Stimulated activated CD4-positive, alpha-beta T cell treated with anti-CD3 and anti-CD28 coated beads, Interleukin-12 subunit alpha, Interleukin-12 subunit beta, amount 100 ng/mL, for 48 hours (primary cell): ENCODE measurements at regions not wholly inside any gene's neighbourhood (a gene's known extent, or its start where the extent isn't known, plus 50 kb on each side); places are given as distances from the start of the nearest gene placed in this dataset.
"Not testable (repeated sequence)": the region's sequence is repeated elsewhere in the genome, so short reads cannot be mapped to it uniquely, and the experiment has no call there.

Experiments used
- DNase-seq, 3 donors: peaks; one replicate each; pipeline ENCODE4 v3.0.0-alpha.2; 2020; ENCODE audit warnings: low read depth in 2 of 3, low spot score in 1 of 3

GRCh38 chr12:116687888-116688287 lies 50.0 kb downstream of the SPRING1 start:
- peak in 2 of 3 donors; percentile 21 to 26 for DNase-seq

- no peak for DNase-seq
Observed at GRCh38 chr12:116684891-116685290, 53.0 kb downstream of the SPRING1 start.

GRCh38 chr12:116677202-116677661 lies 60.6 kb downstream of the SPRING1 start:
- DNase-seq: no peak

DNA sequence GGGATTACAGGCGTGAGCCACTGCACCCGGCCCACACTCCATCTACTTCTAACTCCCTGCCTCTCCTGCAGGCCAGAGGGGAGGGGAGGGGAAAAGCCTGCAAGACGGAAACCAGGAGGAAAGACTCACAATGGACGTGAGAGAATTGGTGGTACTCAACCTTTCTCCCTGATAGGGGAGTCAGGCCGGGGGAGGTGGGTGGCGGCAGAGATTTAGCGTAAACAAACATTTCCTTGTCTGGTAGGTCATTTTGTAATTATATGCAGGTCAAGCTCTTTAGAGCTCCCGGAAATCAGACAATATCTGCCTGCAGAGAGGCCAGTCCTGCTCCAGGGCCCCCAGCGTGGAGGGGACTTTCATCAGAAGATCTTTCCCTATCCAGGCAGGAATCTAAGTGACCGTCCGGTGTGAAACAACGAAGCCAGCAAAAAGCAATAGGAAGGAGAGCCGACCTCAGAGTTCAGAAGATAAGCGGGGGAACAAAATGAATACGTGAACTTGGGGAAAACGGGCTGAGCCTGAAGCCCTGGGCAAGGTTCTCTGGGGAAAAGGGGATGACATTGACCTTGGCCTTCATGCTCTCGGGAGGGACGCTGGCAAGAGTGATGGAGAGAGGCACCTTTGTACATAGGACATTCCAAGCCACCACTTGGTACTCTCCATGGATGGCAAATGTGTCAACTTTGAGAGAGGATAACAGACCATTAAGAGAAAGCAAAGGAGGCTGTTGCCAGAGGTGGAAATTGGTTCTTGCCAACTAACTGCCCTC lies 62.3 kb downstream of the SPRING1 start:
- no peak for DNase-seq

DNA sequence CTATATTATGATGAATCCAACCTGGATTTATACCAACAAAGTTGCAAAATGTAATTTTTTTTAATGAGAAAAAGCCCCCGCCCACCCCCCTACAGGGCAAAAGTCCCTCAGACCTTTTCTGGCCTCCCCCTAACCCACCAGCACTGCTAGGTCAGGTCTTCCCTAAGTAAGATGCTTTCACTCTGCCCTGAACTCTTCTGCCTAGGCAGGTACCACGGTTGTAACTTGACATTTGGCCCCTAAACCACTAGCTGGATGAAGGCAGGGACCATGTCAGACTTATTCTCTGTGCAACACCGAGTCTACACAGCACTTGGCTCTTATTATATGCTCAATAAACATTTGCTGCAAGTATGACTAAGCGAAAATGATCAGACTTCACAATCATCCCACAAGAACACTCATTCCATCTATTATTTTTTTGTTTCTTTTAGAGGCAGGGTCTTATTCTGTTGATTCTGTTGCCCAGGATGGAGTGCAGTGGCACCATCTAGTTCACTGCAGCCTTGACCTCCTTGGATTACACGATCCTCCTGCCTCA lies 63.2 kb downstream of the SPRING1 start:
- no peak for DNase-seq

DNA sequence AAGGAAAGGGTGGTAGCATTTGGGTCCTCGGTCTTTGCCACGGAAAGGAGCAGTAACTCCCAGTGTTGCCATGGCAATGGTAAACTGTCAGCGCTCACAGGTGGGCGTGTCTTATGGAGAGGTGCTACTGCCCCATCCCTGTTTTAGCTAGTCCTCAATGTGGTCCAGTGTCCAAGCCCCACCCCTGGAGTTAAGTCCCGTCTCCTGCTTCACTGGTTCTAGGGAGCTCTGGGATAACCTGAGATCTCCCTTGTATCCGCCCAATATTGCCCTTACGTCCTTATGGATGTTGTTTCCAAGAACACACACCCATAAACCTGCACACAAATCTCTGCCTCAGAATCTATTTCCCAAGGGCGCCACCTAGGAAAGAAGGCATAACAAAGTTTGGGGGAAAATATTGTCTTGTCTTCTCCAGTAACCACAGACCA lies 64.2 kb downstream of the SPRING1 start:
- DNase-seq: no peak

DNA sequence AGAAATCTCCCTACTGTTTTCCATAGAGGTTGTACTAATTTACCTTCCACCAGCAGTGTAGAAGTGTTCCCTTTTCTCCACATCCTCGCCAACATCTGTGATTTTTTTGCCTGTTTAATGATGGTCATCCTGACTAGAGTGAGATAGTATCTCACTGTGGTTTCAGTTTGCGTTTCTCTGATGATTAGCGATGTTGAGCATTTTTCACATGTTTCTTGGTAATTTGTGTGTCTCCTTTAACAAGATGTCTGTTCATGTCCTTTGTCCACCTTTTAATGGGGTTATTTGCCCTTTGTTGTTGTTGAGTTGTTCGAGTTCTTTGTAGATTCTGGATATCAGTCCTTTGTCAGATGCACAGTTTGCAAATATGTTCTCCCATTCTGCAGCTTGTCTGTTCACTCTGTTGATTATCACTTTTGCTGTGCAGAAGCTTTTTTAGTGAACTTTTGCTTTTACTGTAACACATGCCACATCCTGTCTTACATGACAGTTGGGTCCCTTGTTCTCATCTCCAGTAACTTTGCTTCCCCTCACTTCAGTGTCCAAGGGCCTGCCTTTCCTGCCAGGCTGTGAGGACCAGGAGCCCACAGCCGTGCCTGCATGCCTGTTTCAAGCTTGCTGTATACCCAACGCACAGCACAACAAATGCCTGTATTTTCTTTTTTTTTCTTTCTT lies 64.9 kb downstream of the SPRING1 start:
- DNase-seq: no peak

- DNase-seq: no peak
Observed at GRCh38 chr12:116672010-116672409, 65.9 kb downstream of the SPRING1 start.

DNA sequence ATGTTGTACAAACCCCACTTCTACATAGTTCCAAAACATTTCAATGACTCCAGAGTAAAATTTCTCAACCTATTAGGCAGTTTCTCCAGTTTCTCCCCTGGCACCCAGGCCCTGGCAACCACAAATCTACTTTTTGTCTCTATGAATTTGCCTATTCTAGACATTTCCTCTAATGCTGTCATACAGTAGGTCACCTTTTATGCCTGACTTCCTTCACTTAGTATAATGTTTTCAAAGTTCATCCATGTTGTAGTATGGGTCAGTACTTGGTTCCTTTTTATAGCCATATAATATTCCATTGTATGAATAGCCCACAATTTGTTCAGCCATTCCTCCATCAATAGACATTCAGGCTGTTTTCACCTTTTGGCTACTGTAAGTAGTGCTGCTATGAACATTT lies 67.0 kb downstream of the SPRING1 start:
- DNase-seq: no peak

DNA sequence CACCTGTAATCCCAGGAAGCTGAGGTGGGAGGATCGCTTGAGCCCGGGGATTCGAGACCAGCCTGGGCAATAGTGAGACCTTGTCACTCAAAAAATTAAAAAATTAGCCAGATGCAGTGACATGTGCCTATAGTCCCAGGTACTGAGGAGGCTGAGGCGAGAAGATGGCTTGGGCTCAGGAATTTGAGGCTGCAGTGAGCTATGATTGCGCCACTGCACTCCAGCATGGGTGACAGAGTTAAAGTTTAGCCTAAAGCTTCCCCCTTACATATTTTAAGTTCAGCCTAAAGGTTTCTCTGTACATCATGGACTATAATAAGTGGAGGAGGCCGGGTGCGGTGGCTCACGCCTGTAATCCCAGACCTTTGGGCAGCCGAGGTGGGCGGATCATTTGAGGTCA lies 70.1 kb downstream of the SPRING1 start:
- DNase-seq: no peak

DNA sequence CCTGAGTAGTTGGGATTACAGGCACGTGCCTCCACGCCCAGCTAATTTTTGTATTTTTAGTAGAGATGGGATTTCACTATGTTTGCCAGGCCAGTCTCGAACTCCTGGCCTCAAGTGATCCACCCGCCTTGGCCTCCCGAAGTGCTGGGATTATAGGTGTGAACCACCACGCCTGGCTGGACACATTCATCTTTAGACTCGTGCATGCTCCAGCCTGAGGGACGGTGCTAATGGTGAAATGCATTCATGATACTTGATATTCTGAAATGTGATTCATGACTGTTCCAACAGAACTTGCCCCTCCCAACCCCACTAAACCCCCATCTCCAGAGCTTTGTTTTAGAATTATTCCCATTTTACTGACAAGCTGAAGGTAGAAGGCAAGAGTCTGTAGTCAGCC lies 71.0 kb downstream of the SPRING1 start:
- not testable (repeated sequence) for DNase-seq

DNA sequence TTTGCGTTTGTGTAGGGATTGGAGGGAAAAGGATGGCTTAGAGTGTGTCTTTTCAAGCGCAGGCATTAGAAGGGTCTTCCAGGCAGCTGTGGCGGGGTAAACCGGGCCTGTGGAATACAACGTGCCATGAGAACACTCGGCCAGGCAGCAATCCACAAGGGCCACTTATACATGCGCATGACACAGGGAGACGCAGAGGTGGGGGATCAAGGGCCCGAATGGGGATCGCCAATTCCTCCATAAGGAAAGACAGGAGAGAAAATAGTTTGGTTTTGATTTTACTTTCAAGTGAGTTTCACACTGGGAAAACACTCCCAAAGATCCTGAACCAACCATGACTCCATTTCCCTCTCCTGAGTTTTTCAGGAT lies 71.6 kb downstream of the SPRING1 start:
- no peak for DNase-seq

DNA sequence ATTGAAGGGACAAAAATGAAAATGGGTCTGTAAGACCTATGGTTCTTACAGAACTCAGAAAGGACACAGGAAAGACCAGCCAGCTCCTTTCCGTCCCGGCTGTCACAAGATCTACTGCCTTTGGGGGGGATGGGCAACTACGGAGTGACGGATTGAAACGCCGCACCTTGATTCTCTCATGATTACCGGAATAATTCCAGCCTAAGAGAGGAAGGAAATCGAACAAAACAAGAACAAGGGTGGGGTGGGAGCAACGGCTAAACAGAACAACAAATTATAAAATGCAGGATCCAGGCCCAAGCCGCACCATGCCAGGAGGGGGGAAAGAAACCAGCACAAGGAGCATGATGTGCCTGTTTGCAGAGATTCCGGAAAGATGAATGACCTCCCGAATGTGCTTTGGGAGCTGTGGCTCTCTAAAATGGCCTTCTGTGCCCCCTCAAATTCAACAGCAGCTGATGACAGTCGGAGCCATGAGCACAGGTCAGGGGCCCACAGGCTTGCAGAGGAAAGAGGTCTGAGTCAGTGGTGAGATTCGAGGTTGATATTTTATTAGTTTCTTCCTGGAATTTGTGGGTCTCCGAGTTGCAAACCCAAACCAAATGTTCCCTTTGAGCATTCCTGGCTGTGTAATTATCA lies 72.1 kb downstream of the SPRING1 start:
- no peak for DNase-seq

DNA sequence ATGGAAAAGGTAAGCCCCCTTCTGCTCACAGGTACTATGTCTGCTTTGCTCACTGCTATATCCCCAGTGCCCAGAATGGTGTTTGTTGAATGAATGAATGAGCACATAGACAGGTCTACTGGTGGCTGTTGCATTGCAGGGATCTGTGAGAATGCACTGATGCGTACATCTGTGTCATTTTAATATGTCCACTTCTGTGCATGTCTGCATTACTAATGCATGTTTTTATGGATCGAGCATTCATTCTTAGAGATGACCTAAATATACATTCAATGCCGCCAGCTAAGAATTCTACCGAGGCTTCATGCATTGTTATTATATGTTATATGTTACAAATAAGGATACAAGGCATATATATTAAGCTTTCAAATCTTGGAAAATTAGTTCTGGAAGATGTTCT lies 73.8 kb downstream of the SPRING1 start:
- no peak for DNase-seq

GRCh38 chr12:116662612-116663144 lies 75.2 kb downstream of the SPRING1 start:
- no peak for DNase-seq

- DNase-seq: no peak
Observed at GRCh38 chr12:116661341-116661740, 76.5 kb downstream of the SPRING1 start.

- not testable (repeated sequence) for DNase-seq
Observed at GRCh38 chr12:116660740-116661139, 77.1 kb downstream of the SPRING1 start.

DNA sequence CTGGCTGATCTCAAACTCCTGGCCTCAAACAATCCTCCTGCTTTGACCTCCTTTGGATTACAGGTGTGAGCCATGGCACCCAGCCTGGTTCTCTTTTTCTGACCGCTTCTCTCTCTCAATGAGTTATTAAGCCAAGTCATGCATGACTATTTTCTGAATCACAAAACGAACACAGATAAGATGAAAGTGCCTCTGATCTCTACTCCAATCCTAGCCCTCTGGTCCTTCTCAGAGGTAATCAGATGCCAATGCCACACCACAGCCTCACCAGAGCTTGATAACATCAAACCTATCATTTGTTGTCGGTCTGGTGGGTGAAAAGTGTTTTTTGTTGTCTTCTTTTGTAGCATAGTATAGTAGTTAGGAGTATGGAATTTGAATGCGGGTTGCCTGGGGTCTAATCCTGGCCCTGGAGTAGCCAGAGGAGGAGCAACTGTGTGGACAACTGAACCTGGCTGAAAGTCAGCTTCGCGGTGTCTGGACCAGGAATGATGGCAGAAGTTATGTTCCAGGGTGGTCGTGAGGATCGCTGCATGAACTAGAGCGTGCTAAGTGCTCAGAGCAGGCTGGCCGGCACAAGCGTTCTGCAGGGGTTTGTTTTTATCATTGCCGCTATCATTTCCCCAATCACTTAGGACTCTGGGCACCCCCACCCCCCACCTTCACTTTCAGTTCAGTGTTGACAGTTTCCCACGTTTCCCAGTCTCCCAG lies 77.9 kb downstream of the SPRING1 start:
- DNase-seq: no peak

DNA sequence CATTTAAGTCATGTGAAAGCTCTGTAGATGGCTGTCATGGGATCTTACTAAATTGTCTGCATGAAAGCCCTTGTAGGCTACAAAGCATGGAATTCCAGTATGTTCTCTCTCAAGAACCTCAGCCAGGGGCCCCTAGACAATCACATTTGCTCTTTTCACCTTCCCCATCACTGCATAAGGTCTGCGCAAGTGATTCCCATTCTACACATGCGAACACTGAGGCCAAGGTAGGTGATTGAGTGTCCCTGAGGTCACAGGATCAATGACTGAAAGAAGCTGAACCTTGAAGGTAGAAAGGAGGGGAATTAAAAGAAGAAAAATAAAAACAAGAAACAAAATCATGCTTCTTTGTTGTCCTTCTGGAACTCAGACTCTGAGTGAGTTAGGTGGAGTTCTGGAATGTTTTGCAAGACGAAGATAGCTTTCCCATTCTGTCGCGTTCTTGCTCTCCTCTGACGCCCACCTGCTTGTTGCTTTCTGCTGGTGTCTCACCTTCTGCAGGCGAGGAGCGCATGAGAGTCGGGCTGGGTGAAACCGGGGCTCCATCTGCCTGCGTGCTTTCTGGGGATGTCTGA lies 79.9 kb downstream of the SPRING1 start:
- no peak for DNase-seq

GRCh38 chr12:116656306-116656705 lies 81.6 kb downstream of the SPRING1 start:
- no peak for DNase-seq
